ENCODE measurements at regions not wholly inside any gene's neighbourhood (a gene's known extent, or its start where the extent isn't known, plus 50 kb on each side); places are given as distances from the start of the nearest gene placed in this dataset.

DNA sequence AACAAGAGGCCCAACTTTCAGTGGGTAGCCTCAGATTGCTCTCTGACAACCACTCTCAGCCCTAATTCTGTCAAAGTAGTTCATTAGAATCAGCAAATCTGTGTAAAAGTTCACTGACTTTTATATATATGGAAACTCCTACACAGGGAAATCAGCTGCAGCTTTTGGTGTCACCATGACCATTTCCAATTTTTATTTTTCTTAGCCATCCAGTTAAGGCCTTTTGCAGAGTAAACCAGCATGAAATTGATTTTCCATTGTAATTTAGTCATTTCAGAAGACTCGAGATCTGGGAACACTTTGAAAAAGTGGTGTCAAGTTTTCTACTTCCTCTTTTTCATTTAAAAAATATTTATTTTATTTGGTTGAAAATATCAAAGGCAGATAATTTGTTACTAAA, 263.2 kb downstream of the TMEM182 start:
- dilution Hi-C loops (cut with MboI; ENCODE audit: extremely low pct_ligation_motif_present, low sequenced_read_pairs), result no loop called here
- Histone ChIP-seq H4K20me1 (ENCODE audit: control insufficient read depth, extremely low read depth, insufficient read depth, low read length) (no peaks in the 10 kb centered on the region), H3K9ac (ENCODE audit: control insufficient read depth, extremely low read depth, insufficient read depth, low read length) (no peak overlapping the region), H3K9me1 (ENCODE audit: control insufficient read depth, extremely low read depth, insufficient read depth, low read length) (no peaks in the 10 kb centered on the region), H3K4me2 (ENCODE audit: control insufficient read depth, extremely low read depth, insufficient read depth, low read depth, low read length) (no peak overlapping the region), H3K27ac (ENCODE audit: control insufficient read depth, insufficient read depth, low read length) (no peak overlapping the region), H3K27me3 (ENCODE audit: control insufficient read depth, extremely low read depth, insufficient read depth, low read length) (no peaks in the 10 kb centered on the region), H3K9me3 (ENCODE audit: control insufficient read depth, low read depth, low read length) (no peaks in the 10 kb centered on the region), H3K4me1 (ENCODE audit: control insufficient read depth, extremely low read depth, insufficient read depth, low read length) (no peaks in the 10 kb centered on the region), H3K79me2 (ENCODE audit: control insufficient read depth, insufficient read depth, low read length) (no peaks in the 10 kb centered on the region), H2AFZ (ENCODE audit: control insufficient read depth, low read length) (no peak overlapping the region), H3K4me3 (ENCODE audit: control insufficient read depth in 2 of 3, extremely low read depth in 1 of 3, insufficient read depth in 2 of 3, low read depth in 1 of 3, low read length in 3 of 3) (no peak overlapping the region), H3K36me3 (ENCODE audit: control insufficient read depth in 2 of 2, extremely low read depth in 1 of 2, insufficient read depth in 2 of 2, low read length in 2 of 2) (no peaks in the 10 kb centered on the region)
- no peak for DNase-seq (ENCODE audit: low read depth, low spot score)
- no peak for FAIRE-seq
- TF ChIP-seq, protein P1, sequence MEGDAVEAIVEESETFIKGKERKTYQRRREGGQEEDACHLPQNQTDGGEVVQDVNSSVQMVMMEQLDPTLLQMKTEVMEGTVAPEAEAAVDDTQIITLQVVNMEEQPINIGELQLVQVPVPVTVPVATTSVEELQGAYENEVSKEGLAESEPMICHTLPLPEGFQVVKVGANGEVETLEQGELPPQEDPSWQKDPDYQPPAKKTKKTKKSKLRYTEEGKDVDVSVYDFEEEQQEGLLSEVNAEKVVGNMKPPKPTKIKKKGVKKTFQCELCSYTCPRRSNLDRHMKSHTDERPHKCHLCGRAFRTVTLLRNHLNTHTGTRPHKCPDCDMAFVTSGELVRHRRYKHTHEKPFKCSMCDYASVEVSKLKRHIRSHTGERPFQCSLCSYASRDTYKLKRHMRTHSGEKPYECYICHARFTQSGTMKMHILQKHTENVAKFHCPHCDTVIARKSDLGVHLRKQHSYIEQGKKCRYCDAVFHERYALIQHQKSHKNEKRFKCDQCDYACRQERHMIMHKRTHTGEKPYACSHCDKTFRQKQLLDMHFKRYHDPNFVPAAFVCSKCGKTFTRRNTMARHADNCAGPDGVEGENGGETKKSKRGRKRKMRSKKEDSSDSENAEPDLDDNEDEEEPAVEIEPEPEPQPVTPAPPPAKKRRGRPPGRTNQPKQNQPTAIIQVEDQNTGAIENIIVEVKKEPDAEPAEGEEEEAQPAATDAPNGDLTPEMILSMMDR (optimal IDR thresholded peaks at IDR 0.05 in 1 of 3, IDR thresholded peaks at IDR 0.05 in 1 of 3, conservative IDR thresholded peaks at IDR 0.05 in 1 of 3; ENCODE audit: extremely low read depth in 1 of 3, insufficient read depth in 2 of 3, low read length in 3 of 3), result no peak
- TF ChIP-seq EZH2 (IDR thresholded peaks at IDR 0.05; ENCODE audit: low read length), result no peak

DNA sequence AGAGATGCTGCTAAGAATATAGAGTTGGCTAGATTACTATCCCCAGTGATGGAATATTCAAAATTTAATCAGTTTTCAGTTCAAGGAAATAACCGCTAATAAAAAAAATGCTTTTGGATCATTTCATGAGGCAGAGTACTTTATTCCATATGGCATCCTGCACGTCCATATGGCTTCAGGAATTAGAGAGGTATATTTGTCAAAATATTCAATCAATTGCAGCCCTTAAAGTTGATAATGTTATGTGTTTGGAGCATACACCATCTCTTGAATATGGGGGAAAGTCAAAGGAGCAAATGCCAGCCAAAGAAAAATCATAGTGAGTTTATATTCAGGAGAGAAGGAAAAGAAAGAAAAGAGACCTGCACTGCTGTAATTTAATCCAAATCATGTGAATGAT, 266.4 kb downstream of the TMEM182 start:
- Histone ChIP-seq H3K36me3 (ENCODE audit: control insufficient read depth in 2 of 2, extremely low read depth in 1 of 2, insufficient read depth in 2 of 2, low read length in 2 of 2) (no peaks in the 10 kb centered on the region), H4K20me1 (ENCODE audit: control insufficient read depth, extremely low read depth, insufficient read depth, low read length) (no peaks in the 10 kb centered on the region), H3K4me1 (ENCODE audit: control insufficient read depth, extremely low read depth, insufficient read depth, low read length) (no peaks in the 10 kb centered on the region), H3K4me2 (ENCODE audit: control insufficient read depth, extremely low read depth, insufficient read depth, low read depth, low read length) (no peak overlapping the region), H3K9me3 (ENCODE audit: control insufficient read depth, low read depth, low read length) (no peaks in the 10 kb centered on the region), H3K27me3 (ENCODE audit: control insufficient read depth, extremely low read depth, insufficient read depth, low read length) (no peaks in the 10 kb centered on the region), H3K27ac (ENCODE audit: control insufficient read depth, insufficient read depth, low read length) (no peak overlapping the region), H3K9me1 (ENCODE audit: control insufficient read depth, extremely low read depth, insufficient read depth, low read length) (no peaks in the 10 kb centered on the region), H3K9ac (ENCODE audit: control insufficient read depth, extremely low read depth, insufficient read depth, low read length) (no peak overlapping the region), H3K4me3 (ENCODE audit: control insufficient read depth in 2 of 3, extremely low read depth in 1 of 3, insufficient read depth in 2 of 3, low read depth in 1 of 3, low read length in 3 of 3) (no peak overlapping the region), H3K79me2 (ENCODE audit: control insufficient read depth, insufficient read depth, low read length) (no peaks in the 10 kb centered on the region), H2AFZ (ENCODE audit: control insufficient read depth, low read length) (no peak overlapping the region)
- dilution Hi-C loops (cut with MboI; ENCODE audit: extremely low pct_ligation_motif_present, low sequenced_read_pairs), result no loop called here
- FAIRE-seq (no peak), DNase-seq (ENCODE audit: low read depth, low spot score) (no peak)
- TF ChIP-seq, protein P1 (optimal IDR thresholded peaks at IDR 0.05 in 1 of 3, IDR thresholded peaks at IDR 0.05 in 1 of 3, conservative IDR thresholded peaks at IDR 0.05 in 1 of 3; ENCODE audit: extremely low read depth in 1 of 3, insufficient read depth in 2 of 3, low read length in 3 of 3), result no peak
- no peak for TF ChIP-seq EZH2 (IDR thresholded peaks at IDR 0.05; ENCODE audit: low read length)

Measured in keratinocyte (primary cell).